Liver (tissue), 7 donors: ENCODE measurements at regions not wholly inside any gene's neighbourhood (a gene's known extent, or its start where the extent isn't known, plus 50 kb on each side); places are given as distances from the start of the nearest gene placed in this dataset.

Experiments
- DNase-seq: peaks from one replicate; pipeline ENCODE4 v3.0.0-alpha.2; 2017; ENCODE audit warnings: low spot score
- H3K27ac ChIP-seq, 2 donors: one replicate each; pipeline ENCODE4 v1.7.0; 2013; ENCODE audit warnings: inconsistent platforms in 2 of 2, low read length in 2 of 2, control low read depth in 1 of 2, low read depth in 1 of 2, mild to moderate bottlenecking in 1 of 2
- H3K27me3 ChIP-seq, 4 donors: one replicate each; pipeline versions ENCODE4 v1.6.1 to v1.7.0; 2013; ENCODE audit warnings: low read length in 3 of 4, inconsistent platforms in 1 of 4, mild to moderate bottlenecking in 1 of 4, moderate library complexity in 1 of 4; ENCODE audit not compliant: control insufficient read depth in 4 of 4, insufficient read depth in 4 of 4
- H3K36me3 ChIP-seq, 4 donors: one replicate each; pipeline versions ENCODE4 v1.6.1 to v1.7.0; 2013; ENCODE audit warnings: low read length in 3 of 4, mild to moderate bottlenecking in 3 of 4, low read depth in 1 of 4, moderate library complexity in 1 of 4; ENCODE audit not compliant: control insufficient read depth in 4 of 4, insufficient read depth in 3 of 4
- H3K4me1 ChIP-seq, 4 donors: one replicate each; pipeline versions ENCODE4 v1.6.1 to v1.7.0; 2013; ENCODE audit warnings: low read length in 3 of 4, mild to moderate bottlenecking in 3 of 4, moderate library complexity in 1 of 4; ENCODE audit not compliant: control insufficient read depth in 4 of 4, insufficient read depth in 4 of 4
- H3K4me3 ChIP-seq, 3 donors: one replicate each; pipeline versions ENCODE4 v1.6.1 to v1.7.0; 2013; ENCODE audit warnings: low read length in 3 of 3, control low read depth in 1 of 3, low read depth in 1 of 3, mild to moderate bottlenecking in 1 of 3
- H3K9ac ChIP-seq, 2 donors: one replicate each; pipeline ENCODE4 v1.7.0; 2013; ENCODE audit warnings: low read length in 2 of 2, mild to moderate bottlenecking in 2 of 2, moderate library complexity in 2 of 2, control low read depth in 1 of 2, low read depth in 1 of 2
- H3K9me3 ChIP-seq, 4 donors: one replicate each; pipeline versions ENCODE4 v1.6.1 to v1.7.0; 2013; ENCODE audit warnings: low read length in 3 of 4; ENCODE audit not compliant: control insufficient read depth in 4 of 4
- EGR1 ChIP-seq, 2 donors: IDR thresholded peaks; 2 replicates each; pipeline ENCODE4 v1.6.1; 2016 to 2018; ENCODE audit warnings: antibody characterized with exemption in 2 of 2, low read depth in 2 of 2
- FOXA1 ChIP-seq: IDR thresholded peaks from 2 replicates; pipeline ENCODE4 v1.6.1; 2016; ENCODE audit warnings: antibody characterized with exemption
- FOXA2 ChIP-seq: IDR thresholded peaks from 2 replicates; pipeline ENCODE4 v1.6.1; 2016; ENCODE audit warnings: antibody characterized with exemption
- GABPA ChIP-seq, 2 donors: IDR thresholded peaks in 1 of 2; conservative IDR thresholded peaks in 1 of 2; 2 replicates each; pipeline ENCODE4 v1.6.1; 2016; ENCODE audit warnings: antibody characterized with exemption in 2 of 2, mild to moderate bottlenecking in 1 of 2, moderate library complexity in 1 of 2
- HNF4A ChIP-seq, 2 donors: conservative IDR thresholded peaks; 2 replicates each; pipeline ENCODE4 v1.6.1; 2016; ENCODE audit warnings: antibody characterized with exemption in 2 of 2, mild to moderate bottlenecking in 2 of 2
- HNF4G ChIP-seq: IDR thresholded peaks from 2 replicates; pipeline ENCODE4 v1.6.1; 2016; ENCODE audit warnings: antibody characterized with exemption
- JUND ChIP-seq, 2 donors: IDR thresholded peaks; 2 replicates each; pipeline ENCODE4 v1.6.1; 2016; ENCODE audit warnings: antibody characterized with exemption in 2 of 2
- NR2F2 ChIP-seq: IDR thresholded peaks from 2 replicates; pipeline ENCODE4 v1.6.1; 2016; ENCODE audit warnings: antibody characterized with exemption
- TAF1 ChIP-seq: conservative IDR thresholded peaks from 2 replicates; pipeline ENCODE4 v1.6.1; 2016; ENCODE audit warnings: antibody characterized with exemption, mild to moderate bottlenecking
- YY1 ChIP-seq: IDR thresholded peaks from 2 replicates; pipeline ENCODE4 v1.6.1; 2016; ENCODE audit warnings: antibody characterized with exemption, mild to moderate bottlenecking
- whole genome bisulfite sequencing: extraction: QIAGEN DNeasy Blood & Tissue Kit; methylation state at CpG from one replicate; pipeline ENCODE4 v1.1.7; 2013; 5-methylcytosine and 5-hydroxymethylcytosine counted together
- TF ChIP-seq, protein P1 (sequence below): IDR thresholded peaks from 2 replicates; pipeline ENCODE4 v1.6.1; 2016; ENCODE audit warnings: antibody characterized with exemption, mild to moderate bottlenecking
- TF ChIP-seq, protein P2 (sequence below): IDR thresholded peaks from 2 replicates; pipeline ENCODE4 v1.6.1; 2016; ENCODE audit warnings: antibody characterized with exemption
- TF ChIP-seq, protein P3 (sequence below): IDR thresholded peaks from 2 replicates; pipeline ENCODE4 v1.6.1; 2016; ENCODE audit warnings: antibody characterized with exemption
- TF ChIP-seq, protein P4 (sequence below): IDR thresholded peaks from 2 replicates; pipeline ENCODE4 v1.6.1; 2016; ENCODE audit warnings: antibody characterized with exemption
- donor health status: healthy.
- donor health status: healthy.
- donor health status: healthy.
- donor health status: healthy.

DNA sequence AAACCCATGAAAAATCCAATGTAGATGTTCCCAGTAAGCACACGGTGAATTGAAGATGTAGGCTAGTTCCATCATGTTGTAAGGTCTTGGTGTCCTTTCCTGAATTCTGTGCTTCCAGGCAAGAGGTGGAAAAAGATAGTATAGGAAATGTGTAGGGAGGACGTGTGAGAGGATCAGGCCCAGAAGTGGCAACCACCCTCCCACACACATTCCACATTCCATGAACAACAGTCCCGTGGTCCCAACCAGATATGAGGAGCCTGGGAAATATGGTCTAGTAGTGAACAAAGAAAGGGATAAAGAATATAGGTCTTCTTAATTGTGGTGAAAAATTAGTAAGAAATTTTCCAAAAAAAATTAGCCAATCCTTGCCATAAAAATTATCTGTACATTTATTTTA, 1254.2 kb upstream of the SLC10A2 start (continued):
- TF ChIP-seq, protein P1, sequence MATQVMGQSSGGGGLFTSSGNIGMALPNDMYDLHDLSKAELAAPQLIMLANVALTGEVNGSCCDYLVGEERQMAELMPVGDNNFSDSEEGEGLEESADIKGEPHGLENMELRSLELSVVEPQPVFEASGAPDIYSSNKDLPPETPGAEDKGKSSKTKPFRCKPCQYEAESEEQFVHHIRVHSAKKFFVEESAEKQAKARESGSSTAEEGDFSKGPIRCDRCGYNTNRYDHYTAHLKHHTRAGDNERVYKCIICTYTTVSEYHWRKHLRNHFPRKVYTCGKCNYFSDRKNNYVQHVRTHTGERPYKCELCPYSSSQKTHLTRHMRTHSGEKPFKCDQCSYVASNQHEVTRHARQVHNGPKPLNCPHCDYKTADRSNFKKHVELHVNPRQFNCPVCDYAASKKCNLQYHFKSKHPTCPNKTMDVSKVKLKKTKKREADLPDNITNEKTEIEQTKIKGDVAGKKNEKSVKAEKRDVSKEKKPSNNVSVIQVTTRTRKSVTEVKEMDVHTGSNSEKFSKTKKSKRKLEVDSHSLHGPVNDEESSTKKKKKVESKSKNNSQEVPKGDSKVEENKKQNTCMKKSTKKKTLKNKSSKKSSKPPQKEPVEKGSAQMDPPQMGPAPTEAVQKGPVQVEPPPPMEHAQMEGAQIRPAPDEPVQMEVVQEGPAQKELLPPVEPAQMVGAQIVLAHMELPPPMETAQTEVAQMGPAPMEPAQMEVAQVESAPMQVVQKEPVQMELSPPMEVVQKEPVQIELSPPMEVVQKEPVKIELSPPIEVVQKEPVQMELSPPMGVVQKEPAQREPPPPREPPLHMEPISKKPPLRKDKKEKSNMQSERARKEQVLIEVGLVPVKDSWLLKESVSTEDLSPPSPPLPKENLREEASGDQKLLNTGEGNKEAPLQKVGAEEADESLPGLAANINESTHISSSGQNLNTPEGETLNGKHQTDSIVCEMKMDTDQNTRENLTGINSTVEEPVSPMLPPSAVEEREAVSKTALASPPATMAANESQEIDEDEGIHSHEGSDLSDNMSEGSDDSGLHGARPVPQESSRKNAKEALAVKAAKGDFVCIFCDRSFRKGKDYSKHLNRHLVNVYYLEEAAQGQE, result no peak
- TF ChIP-seq HNF4A (conservative IDR thresholded peaks at IDR 0.05), result no peak

DNA sequence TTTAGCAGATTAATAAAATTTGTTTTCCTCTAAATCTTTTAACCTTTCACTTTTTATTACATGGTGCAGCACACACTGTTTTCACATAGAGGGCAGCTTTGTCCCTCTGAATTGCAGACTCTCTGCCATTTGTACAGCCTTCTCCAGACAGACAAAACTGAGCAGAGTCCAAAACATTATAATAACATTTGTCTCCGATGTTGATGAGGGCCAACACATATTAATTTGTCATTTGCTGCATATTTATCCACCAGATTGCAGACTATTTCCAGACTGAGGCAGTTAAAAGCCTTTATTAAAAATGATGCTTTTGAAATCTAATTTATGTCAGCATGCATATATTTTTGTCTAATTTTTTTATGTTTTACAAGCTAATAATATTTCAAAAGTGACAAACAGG, 1251.9 kb upstream of the SLC10A2 start:
- no peaks in the 10 kb centered on the region for H3K36me3 ChIP-seq
- H3K27ac ChIP-seq, result no peak overlapping the region
- no peaks in the 10 kb centered on the region for H3K4me1 ChIP-seq
- DNase-seq, result no peak
- WGBS, result 37% methylated on average over 1 of the region's 1 CpG
- peaks cover 0 to 2% (median 0%) of the 10 kb centered on the region in 4 donors for H3K27me3 ChIP-seq
- TF ChIP-seq, protein P2, sequence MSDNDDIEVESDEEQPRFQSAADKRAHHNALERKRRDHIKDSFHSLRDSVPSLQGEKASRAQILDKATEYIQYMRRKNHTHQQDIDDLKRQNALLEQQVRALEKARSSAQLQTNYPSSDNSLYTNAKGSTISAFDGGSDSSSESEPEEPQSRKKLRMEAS, result no peak
- TF ChIP-seq, protein P3, sequence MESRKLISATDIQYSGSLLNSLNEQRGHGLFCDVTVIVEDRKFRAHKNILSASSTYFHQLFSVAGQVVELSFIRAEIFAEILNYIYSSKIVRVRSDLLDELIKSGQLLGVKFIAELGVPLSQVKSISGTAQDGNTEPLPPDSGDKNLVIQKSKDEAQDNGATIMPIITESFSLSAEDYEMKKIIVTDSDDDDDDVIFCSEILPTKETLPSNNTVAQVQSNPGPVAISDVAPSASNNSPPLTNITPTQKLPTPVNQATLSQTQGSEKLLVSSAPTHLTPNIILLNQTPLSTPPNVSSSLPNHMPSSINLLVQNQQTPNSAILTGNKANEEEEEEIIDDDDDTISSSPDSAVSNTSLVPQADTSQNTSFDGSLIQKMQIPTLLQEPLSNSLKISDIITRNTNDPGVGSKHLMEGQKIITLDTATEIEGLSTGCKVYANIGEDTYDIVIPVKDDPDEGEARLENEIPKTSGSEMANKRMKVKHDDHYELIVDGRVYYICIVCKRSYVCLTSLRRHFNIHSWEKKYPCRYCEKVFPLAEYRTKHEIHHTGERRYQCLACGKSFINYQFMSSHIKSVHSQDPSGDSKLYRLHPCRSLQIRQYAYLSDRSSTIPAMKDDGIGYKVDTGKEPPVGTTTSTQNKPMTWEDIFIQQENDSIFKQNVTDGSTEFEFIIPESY, result no peak
- TF ChIP-seq NR2F2 (no peak), FOXA1 (no peak), EGR1 (IDR thresholded peaks at IDR 0.05; ENCODE audit: low read depth in 2 of 2) (no peak), GABPA (IDR thresholded peaks at IDR 0.05 in 1 of 2, conservative IDR thresholded peaks at IDR 0.05 in 1 of 2) (no peak), HNF4G (no peak), JUND (IDR thresholded peaks at IDR 0.05) (no peak), YY1 (no peak), HNF4A (conservative IDR thresholded peaks at IDR 0.05) (no peak), TAF1 (no peak), FOXA2 (no peak)
- TF ChIP-seq, protein P4, sequence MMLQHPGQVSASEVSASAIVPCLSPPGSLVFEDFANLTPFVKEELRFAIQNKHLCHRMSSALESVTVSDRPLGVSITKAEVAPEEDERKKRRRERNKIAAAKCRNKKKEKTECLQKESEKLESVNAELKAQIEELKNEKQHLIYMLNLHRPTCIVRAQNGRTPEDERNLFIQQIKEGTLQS, result no peak
- TF ChIP-seq, protein P1, result no peak
- H3K9ac ChIP-seq, result no peak overlapping the region
- H3K9me3 ChIP-seq, result no peaks in the 10 kb centered on the region
- no peak overlapping the region for H3K4me3 ChIP-seq
